Erythroblast (primary cell): ENCODE measurements at regions not wholly inside any gene's neighbourhood (a gene's known extent, or its start where the extent isn't known, plus 50 kb on each side); places are given as distances from the start of the nearest gene placed in this dataset.

ENCODE experiments used
- GATA1 ChIP-seq: IDR thresholded peaks from 2 replicates; pipeline ENCODE4 v1.6.1; 2011; ENCODE audit warnings: low read depth, mild to moderate bottlenecking, control low read depth, low read length, moderate library complexity
- POLR2A ChIP-seq: IDR thresholded peaks from 2 replicates; pipeline ENCODE4 v1.6.1; 2011; ENCODE audit warnings: mild to moderate bottlenecking, low read length

- TF ChIP-seq POLR2A (no peak), GATA1 (no peak)
Observed at GRCh38 chr12:84159260-84159659, 753.3 kb downstream of the SLC6A15 start.
